SK-MEL-5 (cell line): ENCODE measurements at regions not wholly inside any gene's neighbourhood (a gene's known extent, or its start where the extent isn't known, plus 50 kb on each side); places are given as distances from the start of the nearest gene placed in this dataset.

Source experiments
- DNase-seq: peaks from one replicate; pipeline ENCODE4 v3.0.0-alpha.2; 2016; ENCODE audit warnings: low read depth, low spot score
- in situ Hi-C: cut with HindIII; loops from 2 replicates; pipeline ENCODE4 v1.10.0; 2016; ENCODE audit warnings: low sequenced_read_pairs, high pct_unique_total_duplicates, low pct_unique_long_range_greater_than_20kb

DNA sequence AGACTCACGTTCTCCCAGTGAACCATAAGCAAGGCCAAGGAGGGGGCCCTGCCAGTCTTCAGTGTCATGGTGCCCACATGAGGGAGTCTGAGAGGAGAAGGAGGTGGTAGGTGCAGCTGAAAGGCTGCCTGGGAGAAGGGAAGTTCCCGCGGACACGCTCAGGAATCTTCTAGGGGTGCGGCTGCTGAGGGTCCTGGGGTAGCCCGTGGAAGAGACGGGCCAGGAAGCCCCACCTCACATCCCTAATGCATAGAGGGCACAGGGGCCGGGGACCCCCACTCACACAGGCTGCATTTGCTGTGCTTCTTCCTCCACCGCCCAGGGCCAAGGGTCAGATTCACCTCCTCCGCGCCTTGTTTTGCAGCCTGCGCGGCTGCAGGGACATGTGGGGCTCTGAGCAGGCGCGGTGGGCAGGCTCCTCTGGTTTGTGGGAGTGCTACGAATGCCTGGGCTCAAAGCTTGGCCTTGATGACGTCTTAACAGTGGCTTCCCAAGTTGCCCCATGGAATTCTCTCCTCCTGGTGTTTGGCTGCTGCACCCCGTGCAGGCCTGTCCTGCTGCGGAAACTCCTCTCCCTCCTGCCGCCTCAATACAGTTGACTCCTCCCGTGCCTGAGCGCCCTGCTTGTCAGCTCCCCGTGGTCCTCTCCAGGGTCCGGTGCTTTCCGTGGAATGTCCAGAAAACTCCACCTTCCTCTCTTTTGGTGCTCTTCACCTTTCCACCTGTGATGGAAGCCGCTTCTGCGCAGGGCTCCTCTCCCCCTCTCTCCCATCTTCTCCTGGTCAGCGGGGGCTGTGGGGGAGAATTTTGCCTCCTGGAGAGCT is 95.7 kb downstream of the VAPA start:
- in situ Hi-C loops = no loop called here
- DNase-seq = no peak

DNA sequence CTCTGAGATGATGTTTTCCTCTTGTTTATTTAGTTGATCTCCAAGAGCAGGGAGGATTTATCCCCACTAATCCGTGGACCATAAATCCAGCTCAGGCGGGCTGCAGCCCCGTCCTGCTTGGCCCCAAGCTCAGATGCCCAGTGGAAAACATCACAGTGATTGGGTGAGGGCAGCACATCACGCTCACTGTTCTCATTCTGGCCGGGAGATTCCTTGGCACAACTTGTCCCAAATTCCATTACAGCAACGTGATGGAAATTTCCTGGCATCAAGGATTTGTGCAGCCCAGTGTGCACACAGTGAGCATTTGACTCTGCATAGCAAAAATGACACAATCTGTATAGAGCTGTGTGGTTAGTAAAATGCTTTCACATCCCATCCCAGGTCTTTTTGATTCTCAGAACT is 96.8 kb downstream of the VAPA start:
- in situ Hi-C loops = no loop called here
- no peak for DNase-seq

DNA sequence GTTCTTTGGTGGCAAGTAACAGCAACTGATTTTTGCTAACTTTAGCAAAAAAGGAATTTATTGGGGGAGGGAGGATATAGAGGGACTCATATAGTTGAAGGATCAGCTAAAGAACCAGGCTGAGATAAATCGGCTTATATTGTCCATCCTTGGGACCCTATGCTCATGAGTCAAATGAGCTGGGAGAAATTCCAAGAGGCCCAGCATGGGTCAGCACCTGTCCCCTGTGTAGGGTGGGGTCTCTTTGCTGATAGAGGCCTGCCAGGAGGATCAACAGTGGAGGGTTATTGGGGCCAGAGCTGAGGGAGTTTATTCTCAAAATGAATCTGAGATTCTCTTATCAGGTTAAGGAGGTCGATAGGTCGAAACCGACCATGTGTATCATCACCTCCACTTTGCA is 97.2 kb downstream of the VAPA start:
- in situ Hi-C loops = no loop called here
- no peak for DNase-seq

DNA sequence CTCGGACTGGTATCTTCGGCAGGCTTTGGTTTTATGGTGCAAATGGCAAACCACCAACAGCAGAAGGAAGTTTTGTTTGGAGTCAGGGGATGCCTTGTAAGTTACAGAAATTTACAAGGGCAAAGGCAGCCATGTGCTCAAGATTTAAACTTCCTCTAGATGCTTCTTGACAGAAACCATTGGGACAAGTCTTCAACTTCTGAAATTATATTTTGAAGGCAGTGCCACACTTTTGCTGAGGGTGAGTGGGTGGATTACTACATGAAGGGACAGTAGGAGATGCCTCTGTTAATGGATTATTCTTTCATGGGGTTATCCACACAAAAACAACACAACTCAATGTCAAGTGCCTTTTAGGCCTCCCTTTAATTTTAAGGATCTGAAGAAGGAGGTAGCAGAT is 97.9 kb downstream of the VAPA start:
- in situ Hi-C loops = no loop called here
- no peak for DNase-seq

DNA sequence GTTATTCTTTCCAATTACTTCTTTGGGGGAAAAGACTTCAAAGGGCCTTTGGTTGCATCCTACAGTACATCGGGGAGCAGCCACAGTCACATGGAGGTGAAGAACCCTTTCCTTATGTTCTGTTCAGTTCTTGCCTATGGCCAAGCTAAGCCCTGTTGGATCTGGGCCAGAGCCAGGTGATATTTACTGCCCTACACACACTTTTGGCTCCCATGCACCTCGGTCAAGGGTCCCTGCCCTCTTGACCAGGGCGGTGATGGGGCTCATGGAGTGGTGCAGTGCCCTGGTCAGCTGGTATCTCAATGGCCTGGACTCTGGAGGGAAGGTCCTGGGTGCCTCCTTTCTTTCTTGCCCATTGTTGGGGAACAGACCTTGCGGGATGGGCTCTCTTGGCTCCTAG is 98.7 kb downstream of the VAPA start:
- DNase-seq = no peak
- in situ Hi-C loops = no loop called here

DNA sequence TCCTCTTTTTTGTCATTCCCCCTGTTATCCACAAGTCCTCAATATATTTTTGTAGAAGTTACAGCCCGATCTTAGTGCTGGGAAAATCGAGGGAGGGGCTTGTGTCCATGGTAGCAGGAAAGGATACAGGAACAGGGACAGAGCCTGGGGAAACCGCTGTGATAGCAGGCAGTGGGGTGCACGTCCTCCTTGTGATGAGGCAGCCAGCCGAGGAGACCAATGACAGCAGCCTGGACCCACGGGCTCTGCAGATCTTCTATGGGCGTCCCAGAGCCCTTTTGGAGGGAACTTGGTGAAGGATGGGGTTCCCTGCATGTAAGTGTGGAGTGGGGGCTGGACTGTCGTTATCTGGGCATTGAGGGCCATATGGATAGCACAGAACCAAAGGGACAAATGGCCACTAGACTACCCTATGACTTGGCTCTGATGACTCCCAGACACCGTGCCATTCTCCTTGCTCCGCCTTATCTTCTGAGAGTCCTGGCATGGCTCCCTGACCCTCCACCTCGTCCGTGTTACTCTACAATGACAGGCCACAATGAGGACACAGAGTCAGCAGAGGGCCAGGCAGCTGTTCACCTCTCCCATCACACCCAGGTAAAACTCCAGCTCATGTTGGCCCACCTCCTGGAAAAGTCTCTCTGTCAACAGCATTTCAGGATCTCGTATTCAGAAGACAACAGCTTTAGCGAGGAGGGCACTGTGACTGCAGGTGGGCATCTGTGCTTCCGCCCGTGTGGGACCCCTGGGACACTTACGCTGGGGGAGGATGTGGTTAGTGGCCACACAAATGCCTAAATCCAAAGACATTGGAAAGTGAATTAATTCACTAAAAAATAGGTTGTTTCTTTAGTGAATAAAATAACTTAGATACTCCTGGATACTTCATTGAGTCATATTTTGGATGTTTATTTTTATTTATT is 100.1 kb downstream of the VAPA start:
- DNase-seq = no peak

DNA sequence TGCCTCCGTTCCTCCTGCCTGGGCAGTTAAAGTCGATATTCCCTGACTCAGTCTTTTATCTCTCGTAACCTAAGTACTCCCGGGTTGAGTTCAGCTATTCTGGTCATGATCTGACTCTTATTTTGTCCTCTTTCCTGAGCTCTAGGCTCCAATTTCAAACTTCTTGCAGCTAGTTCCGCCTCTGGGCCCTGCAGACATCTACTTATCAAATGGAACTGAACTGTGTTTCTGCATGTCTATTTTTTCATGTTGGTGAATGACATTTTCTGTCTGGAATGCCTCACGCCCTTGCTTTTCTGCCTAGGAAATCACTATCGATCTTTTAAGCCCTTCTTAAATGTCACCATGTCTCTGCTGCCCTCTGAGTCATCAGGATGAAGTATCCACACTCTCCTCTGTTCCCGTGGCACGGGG is 101.5 kb downstream of the VAPA start:
- in situ Hi-C loops = no loop called here
- DNase-seq = no peak

More for the DNA sequence above, 100.1 kb downstream of the VAPA start:
- in situ Hi-C loops = no loop called here

DNA sequence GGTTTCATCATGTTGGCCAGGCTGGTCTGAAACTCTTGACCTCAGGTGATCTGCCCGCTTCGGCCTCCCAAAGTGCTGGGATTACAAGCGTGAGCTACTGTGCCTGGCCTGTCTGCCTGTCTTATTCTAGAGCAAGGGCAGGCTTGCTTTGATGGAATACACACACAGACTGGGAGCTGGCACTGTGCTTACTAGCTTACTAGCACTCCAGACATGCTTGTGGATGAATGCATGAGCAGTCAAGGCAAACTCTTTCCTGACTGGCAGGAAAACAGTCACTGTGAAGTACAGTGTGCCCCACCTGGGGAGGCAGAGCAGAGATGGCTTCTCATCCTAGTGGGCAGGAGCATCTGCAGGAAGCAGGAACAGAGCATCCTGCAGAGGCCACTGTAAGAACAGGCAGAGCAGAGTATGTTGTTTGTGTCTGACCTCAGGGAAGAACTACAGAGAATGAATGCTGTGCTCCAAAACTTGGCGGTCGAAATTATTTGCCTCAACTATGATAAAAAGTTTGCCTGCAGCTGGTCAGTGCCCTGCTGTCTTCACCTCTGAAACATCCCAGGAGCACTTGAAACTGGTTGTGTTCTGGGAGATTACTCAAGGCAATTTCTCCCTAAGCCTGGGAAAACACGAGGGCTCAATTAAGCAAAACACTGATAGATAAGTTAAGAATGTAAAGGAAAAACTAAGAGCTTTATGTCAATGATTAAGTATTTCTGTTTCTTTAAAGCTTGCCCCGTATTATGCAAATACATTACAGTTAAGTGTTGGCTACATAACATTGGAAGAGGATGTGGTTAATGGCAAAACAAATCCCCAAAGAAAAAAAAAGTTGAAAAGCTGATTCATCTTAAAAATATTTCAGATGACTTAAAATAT is 102.4 kb downstream of the VAPA start:
- peak; percentile 3 for DNase-seq
- in situ Hi-C loops = no loop called here

DNA sequence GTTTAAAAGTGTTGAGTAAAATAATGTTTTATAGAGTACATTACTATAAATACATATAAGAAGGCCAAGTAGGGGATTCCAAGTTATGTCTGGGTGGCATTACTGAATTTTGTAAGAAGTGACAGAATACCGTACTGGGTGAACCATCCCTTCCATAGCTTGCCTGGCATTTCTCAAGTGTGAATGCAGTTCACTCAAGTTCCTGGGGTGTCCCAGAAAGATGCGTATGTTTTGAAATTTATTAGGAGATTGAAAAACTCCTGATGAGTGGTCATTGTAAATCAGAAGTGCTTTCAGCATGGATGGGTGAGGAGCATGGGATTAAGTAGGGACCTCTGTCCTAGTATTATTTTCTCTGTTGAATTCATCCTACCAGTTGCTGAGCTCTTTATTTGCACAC is 103.2 kb downstream of the VAPA start:
- no peak for DNase-seq
- in situ Hi-C loops = no loop called here

DNA sequence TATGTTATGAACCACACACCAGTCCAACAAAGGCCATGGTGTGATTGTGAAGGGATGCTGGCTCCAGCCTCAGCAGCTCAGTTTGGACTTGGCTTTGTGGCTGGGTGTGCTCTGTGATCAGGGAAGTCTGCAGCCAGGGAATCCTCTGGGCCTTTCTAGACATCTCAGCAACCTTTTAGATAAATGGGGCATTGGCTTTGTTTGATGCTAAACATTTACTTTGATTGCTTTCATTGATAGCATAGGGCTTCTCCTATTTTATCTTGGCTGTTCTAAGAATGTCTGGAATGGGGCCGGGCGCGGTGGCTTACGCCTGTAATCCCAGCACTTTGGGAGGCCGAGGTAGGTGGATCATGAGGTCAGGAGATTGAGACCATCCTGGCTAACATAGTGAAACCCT is 104.5 kb downstream of the VAPA start:
- in situ Hi-C loops = no loop called here
- no peak for DNase-seq

DNA sequence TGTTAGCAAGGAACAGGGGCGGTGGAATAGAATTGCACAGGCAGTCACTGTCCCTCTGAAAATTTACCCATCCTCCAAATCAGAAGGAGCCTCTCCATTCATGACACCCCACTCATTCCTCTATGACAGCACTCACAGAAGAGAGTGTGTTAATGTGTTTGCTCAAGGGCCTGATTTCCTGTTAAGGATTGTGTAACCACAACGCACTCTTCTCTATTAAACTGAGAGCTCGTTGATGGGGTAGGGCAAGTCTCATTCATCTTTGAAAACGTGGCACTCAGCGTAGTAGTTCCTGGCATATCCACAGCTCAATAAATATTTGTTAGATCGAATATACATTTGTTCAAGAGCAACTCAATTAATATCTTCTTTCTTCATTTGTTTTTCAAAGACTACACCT is 106.4 kb downstream of the VAPA start:
- no peak for DNase-seq
- in situ Hi-C loops = no loop called here

DNA sequence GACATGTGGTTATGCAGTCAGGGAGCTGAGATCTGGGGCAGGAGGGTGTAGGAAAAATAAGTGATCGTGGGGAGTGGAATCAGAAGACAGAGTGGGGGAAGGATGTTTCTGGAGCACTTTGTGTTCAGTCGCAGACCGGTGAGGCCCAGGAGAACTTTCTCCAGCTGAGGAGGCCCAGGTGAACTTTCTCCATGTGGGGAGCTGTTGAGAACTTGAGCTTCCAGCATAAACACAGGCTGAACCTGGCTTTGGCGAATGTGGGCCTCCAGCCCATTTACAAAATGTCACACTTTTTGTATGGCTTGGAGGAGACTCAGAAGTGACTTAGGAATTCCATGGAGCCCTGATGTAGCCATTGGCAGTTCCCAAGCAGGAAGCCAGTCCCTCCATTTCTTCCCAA is 108.5 kb downstream of the VAPA start:
- in situ Hi-C loops = no loop called here
- no peak for DNase-seq

DNA sequence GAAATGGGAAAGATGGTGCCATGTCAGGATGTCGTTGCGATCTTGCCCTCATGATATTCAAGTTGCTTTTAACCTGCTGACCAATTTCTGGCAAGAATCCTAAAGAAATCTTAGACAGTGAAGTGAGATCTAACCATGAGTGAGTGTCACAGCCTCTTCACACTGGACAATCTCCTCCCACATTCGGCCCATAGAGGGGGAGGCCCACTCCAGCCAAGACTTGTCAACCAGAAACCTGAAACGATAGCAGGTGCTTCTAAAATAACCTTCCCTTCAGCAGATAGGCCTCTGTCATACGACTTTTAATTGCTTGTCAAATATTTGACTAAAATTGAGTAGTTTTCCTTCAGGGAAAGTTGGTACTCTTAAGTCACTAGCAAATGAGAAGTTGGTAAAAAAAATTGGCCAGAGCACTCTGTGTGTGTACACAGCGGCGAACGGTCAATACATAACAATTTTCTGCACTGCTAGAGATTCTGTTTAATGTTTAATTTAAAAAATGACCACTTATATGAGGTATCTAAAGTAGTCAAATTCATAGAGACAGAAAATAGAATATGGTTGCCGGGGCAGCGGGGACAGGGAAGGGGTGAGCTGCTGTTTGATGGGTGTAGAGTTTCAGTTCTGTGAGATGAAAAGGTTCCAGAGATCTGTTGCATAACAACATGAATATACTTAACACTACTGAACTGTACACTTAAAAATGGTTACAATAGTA is 110.2 kb downstream of the VAPA start:
- in situ Hi-C loops = no loop called here
- DNase-seq = no peak

DNA sequence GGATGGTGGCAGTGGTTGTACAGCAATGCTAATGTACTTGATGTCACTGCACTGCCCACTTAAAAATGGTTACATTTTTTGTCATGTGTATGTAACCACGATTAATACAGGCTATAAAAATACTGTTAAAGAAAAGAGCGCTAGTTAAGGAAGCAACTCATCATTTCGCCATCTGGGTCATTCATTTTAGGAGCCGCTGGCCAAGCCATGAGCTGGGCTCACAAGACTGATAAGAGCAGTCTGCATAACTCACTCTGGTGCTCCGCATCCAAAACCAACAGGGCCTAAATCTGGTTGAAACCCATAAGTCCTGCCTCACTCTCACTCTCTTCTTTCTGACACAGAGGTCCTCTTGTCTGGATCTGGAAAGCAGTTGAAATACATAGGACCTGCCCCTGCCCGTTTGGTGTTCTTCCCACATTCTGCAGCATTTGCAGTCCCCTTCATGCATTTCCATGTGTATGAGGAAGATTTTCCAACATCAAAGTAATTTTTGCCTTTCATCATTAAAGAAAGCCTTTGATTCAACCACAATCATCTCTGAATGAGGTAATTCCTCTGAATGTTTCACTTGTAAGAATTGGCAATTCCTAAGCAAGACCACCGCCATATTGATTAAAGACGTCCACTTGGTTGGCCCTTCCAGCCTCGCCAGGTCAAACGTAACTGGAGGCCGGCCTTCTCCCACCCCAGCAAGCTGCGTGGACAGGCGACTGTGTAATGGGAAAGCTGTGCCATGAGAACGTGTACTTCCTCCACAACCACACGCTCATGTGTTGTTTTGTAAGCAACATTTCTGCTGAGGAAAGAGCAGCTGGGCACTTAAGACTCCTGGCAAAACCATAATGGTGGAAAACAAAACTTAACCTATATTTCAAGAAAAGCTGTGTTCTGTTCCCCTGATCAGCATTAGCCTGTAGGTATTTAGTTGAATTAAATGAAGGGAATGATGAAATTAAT is 112.2 kb downstream of the VAPA start:
- in situ Hi-C loops = no loop called here
- no peak for DNase-seq

DNA sequence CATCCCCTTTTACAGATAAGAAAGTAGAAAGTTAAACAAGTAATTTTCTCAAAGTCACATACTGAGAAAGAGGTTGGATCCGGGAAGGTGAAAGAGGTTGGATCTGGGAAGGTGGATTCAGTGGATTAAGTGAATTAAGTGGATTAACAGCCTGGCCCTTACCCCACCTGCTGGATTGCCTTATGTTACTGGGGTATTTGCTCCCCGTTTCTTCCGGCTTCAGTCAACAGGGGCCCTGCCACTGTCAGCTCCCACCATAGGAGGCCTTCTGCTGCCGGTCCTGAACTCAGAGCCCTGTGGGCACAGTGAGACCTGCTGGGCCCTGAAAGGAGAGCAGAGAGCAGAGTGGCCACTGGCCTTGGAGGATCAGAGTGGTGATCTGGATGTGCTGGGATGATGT is 113.2 kb downstream of the VAPA start:
- in situ Hi-C loops = no loop called here
- DNase-seq = no peak

DNA sequence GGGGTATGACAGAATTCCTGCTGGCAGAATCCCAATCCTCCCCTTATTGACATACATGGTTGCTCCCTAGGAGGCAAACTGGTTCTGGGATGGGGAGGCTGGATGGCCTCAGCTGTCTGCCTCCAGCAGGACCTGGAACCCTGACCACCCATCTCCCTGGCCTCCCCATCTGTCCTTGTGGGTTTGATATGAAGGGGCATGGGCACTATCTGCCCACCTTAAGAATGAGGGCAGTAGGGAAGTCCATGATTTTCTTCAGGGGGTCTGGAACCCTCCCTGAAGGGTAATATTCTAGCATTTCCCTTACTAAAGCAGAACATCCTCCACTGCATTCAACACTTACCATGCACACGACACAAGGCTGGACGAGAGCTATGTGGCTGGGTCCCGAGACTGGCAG is 113.6 kb downstream of the VAPA start:
- in situ Hi-C loops = no loop called here
- DNase-seq = no peak
